HCT116 (cell line): ENCODE measurements at regions not wholly inside any gene's neighbourhood (a gene's known extent, or its start where the extent isn't known, plus 50 kb on each side); places are given as distances from the start of the nearest gene placed in this dataset.

Experiments used
- ATAC-seq: fragments of 200-7000 bp; cut with Tn5 transposase; 2 replicates; pipeline ENCODE4 v1.9.1; 2020; ENCODE audit warnings: mild to moderate bottlenecking, moderate library complexity
- BruUV-seq: library from RNA; stranded (reverse); fragments of 400-500 nt; replicated peaks from 2 replicates; lab custom pipeline; 2021; lab: Mats Ljungman, UMichigan
- CTCF ChIA-PET: fragments of 300-600 bp; sonication (Branson Sonifier 250); formaldehyde crosslinking; loops from one replicate; lab custom pipeline; 2021; ENCODE audit warnings: antibody characterized with exemption; lab: Charles Lee
- POLR2A ChIA-PET: fragments of 300-600, 350-600 bp; sonication (Branson Sonifier 250); formaldehyde crosslinking; loops from one replicate; lab custom pipeline; 2021; ENCODE audit warnings: antibody characterized with exemption; lab: Charles Lee
- RAD21 ChIA-PET, 2 experiments: fragments of 300-600 bp; sonication (Branson Sonifier 250); formaldehyde crosslinking; loops; one replicate each; lab custom pipeline; 2023; ENCODE audit warnings: low total read pairs in 2 of 2; ENCODE audit not compliant: uncharacterized antibody in 2 of 2, unreplicated experiment in 2 of 2, low non-redundant PET in 1 of 2; lab: Charles Lee
- DNase-seq: peaks from one replicate; pipeline ENCODE4 v3.0.0-alpha.2; 2010; ENCODE audit warnings: low read depth, low spot score
- H2AFZ ChIP-seq: fragments of 200-600 bp; shearing (Covaris generic), sonication (generic); 2 replicates; pipeline ENCODE4 v1.6.1; 2017; ENCODE audit warnings: low read depth, mixed run types, mixed read lengths, antibody characterized with exemption, low read length; ENCODE audit not compliant: poor library complexity, severe bottlenecking
- H3K27ac ChIP-seq: 2 replicates; pipeline ENCODE4 v1.5.1; 2012; ENCODE audit warnings: low read depth, low read length
- H3K27me3 ChIP-seq: fragments of 200-600 bp; sonication (generic); 2 replicates; pipeline ENCODE4 v1.6.1; 2016; ENCODE audit warnings: mixed run types, low read length, mixed read lengths; ENCODE audit not compliant: insufficient read depth
- H3K36me3 ChIP-seq, 2 experiments: fragments of 200-500 bp in 1 of 2; fragments of 200-600 bp in 1 of 2; sonication (Bioruptor generic) in 1 of 2; sonication (generic) in 1 of 2; 2 replicates each; pipeline versions ENCODE4 v1.5.1 to v1.6.1; 2014 to 2016; ENCODE audit warnings: low read length in 2 of 2, inconsistent platforms in 1 of 2, mixed read lengths in 1 of 2, mixed run types in 1 of 2; ENCODE audit not compliant: insufficient read depth in 2 of 2, control insufficient read depth in 1 of 2
- H3K4me1 ChIP-seq, 2 experiments: fragments of 200-600 bp in 1 of 2; sonication (generic) in 1 of 2; 2 replicates each; pipeline versions ENCODE4 v1.5.1 to v1.6.1; 2012 to 2017; ENCODE audit warnings: low read length in 2 of 2, inconsistent platforms in 1 of 2, mild to moderate bottlenecking in 1 of 2, mixed read lengths in 1 of 2, mixed run types in 1 of 2, moderate library complexity in 1 of 2; ENCODE audit not compliant: insufficient read depth in 2 of 2, control insufficient read depth in 1 of 2
- H3K4me2 ChIP-seq: fragments of 200-600 bp; sonication (generic); 2 replicates; pipeline ENCODE4 v1.6.1; 2017; ENCODE audit warnings: mixed run types, low read length, mixed read lengths
- H3K4me3 ChIP-seq, 2 experiments: fragments of 200-600 bp in 1 of 2; sonication (generic) in 1 of 2; replicated peaks in 1 of 2; 2 replicates each; pipeline ENCODE4 v1.5.1; 2011 to 2016; ENCODE audit warnings: low read length in 2 of 2, control low read depth in 1 of 2, low read depth in 1 of 2, mild to moderate bottlenecking in 1 of 2, mixed read lengths in 1 of 2, mixed run types in 1 of 2
- H3K79me2 ChIP-seq: fragments of 200-600 bp; sonication (generic); 2 replicates; pipeline ENCODE4 v1.6.1; 2017; ENCODE audit warnings: mild to moderate bottlenecking, mixed run types, low read length, moderate library complexity, mixed read lengths; ENCODE audit not compliant: insufficient read depth
- H3K9ac ChIP-seq: fragments of 200-600 bp; sonication (generic); 2 replicates; pipeline ENCODE4 v1.6.1; 2016; ENCODE audit warnings: low read length, mixed read lengths
- H3K9me2 ChIP-seq: fragments of 200-600 bp; sonication (generic), shearing (Covaris generic); 2 replicates; pipeline ENCODE4 v1.6.1; 2017; ENCODE audit warnings: mixed run types, mild to moderate bottlenecking, moderate library complexity; ENCODE audit not compliant: insufficient read depth
- H3K9me3 ChIP-seq, 2 experiments: fragments of 200-500 bp in 1 of 2; fragments of 200-600 bp in 1 of 2; sonication (Bioruptor generic) in 1 of 2; sonication (generic) in 1 of 2; 2 replicates each; pipeline ENCODE4 v1.6.1; 2014 to 2017; ENCODE audit warnings: low read length in 2 of 2, mixed read lengths in 2 of 2, inconsistent platforms in 1 of 2, low read depth in 1 of 2, mild to moderate bottlenecking in 1 of 2, mixed run types in 1 of 2, moderate library complexity in 1 of 2; ENCODE audit not compliant: control insufficient read depth in 1 of 2, insufficient read depth in 1 of 2
- H4K20me1 ChIP-seq: fragments of 200-600 bp; sonication (generic), shearing (Covaris generic); 2 replicates; pipeline ENCODE4 v1.6.1; 2017; ENCODE audit warnings: mixed run types, mild to moderate bottlenecking, moderate library complexity; ENCODE audit not compliant: insufficient read depth
- CEBPB ChIP-seq: IDR thresholded peaks from 2 replicates; pipeline ENCODE4 v1.6.1; 2012; ENCODE audit warnings: low read depth
- EZH2 ChIP-seq: fragments of 200-600 bp; sonication (generic); IDR thresholded peaks from 2 replicates; pipeline ENCODE4 v1.6.1; 2017; ENCODE audit warnings: antibody characterized with exemption, mixed run types
- EZH2phosphoT487 ChIP-seq: fragments of 200-600 bp; IDR thresholded peaks from 2 replicates; pipeline ENCODE4 v1.6.1; 2018; ENCODE audit warnings: antibody characterized with exemption, borderline replicate concordance
- FOSL1 ChIP-seq: IDR thresholded peaks from 2 replicates; pipeline ENCODE4 v1.6.1; 2012; ENCODE audit warnings: low read depth
- JUND ChIP-seq: IDR thresholded peaks from 2 replicates; pipeline ENCODE4 v1.6.1; 2012
- TCF7L2 ChIP-seq: IDR thresholded peaks from 2 replicates; pipeline ENCODE4 v1.7.0; 2011; ENCODE audit warnings: borderline replicate concordance, inconsistent platforms; ENCODE audit not compliant: insufficient read depth, insufficient read length; ENCODE audit errors: extremely low read depth
- YY1 ChIP-seq: IDR thresholded peaks from 2 replicates; pipeline ENCODE4 v1.6.1; 2011; ENCODE audit warnings: low read length, low read depth, moderate library complexity, mild to moderate bottlenecking; ENCODE audit not compliant: insufficient replicate concordance; ENCODE audit errors: extremely low read depth
- ZFX ChIP-seq: fragments of 450-650 bp; IDR thresholded peaks from 2 replicates; pipeline ENCODE4 v1.6.1; 2017
- ZNF274 ChIP-seq: fragments of 200-500 bp; sonication (Bioruptor generic); IDR thresholded peaks from 2 replicates; pipeline ENCODE4 v1.6.1; 2014; ENCODE audit warnings: mild to moderate bottlenecking, low read depth, low read length, inconsistent platforms
- intact Hi-C: fragments of 100-400 bp; cut with micrococcal nuclease; formaldehyde crosslinking; loops from 2 replicates; pipeline ENCODE4 v1.10.0; 2022
- TF ChIP-seq, protein P1 (sequence below): IDR thresholded peaks from 2 replicates; pipeline ENCODE4 v1.6.1; 2012; ENCODE audit warnings: low read depth
- TF ChIP-seq, protein P2 (sequence below): IDR thresholded peaks from 2 replicates; pipeline ENCODE4 v1.6.1; 2011; ENCODE audit warnings: mild to moderate bottlenecking, low read length, moderate library complexity; ENCODE audit not compliant: insufficient replicate concordance; ENCODE audit errors: extremely low read depth
- TF ChIP-seq, protein P3 (sequence below): IDR thresholded peaks from 2 replicates; pipeline ENCODE4 v1.6.1; 2012
- TF ChIP-seq, protein P4 (sequence below): IDR thresholded peaks from 2 replicates; pipeline ENCODE4 v1.6.1; 2012

DNA sequence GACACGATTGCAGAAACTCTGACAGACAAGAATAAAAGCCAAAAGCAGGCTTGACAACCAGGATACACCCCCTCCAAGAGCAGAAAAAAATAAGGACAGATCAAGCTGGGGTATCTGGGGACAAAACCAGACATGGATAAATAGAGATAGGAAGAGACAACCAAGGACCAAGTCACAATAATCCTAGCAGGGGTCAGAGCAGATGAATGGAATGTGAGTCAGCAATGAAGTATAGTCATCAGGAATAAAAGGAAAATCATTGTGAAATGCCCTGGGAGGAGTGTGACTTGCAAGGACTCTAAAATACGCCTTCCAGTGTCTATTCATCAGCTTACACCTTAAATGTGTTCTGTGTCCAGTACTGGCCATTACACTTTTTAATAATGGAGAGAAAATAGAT, 206.8 kb downstream of the CAAP1 start:
- CTCF ChIA-PET: no interaction called here
- no peaks in the 10 kb centered on the region for H3K9me3 ChIP-seq
- H3K4me3 ChIP-seq: no peak overlapping the region
- no peak overlapping the region for H3K27ac ChIP-seq
- RAD21 ChIA-PET: no interaction called here
- H3K79me2 ChIP-seq: no peaks in the 10 kb centered on the region
- H3K9me2 ChIP-seq: no peaks in the 10 kb centered on the region
- no TSS peak for BruUV-seq
- intact Hi-C loops: no loop called here
- no peak overlapping the region for H2AFZ ChIP-seq
- no peaks in the 10 kb centered on the region for H3K4me1 ChIP-seq
- no peak overlapping the region for H3K4me2 ChIP-seq
- H4K20me1 ChIP-seq: no peaks in the 10 kb centered on the region
- H3K36me3 ChIP-seq: no peaks in the 10 kb centered on the region
- peaks cover 14% of the 10 kb centered on the region for H3K27me3 ChIP-seq
- no peak overlapping the region for H3K9ac ChIP-seq
- POLR2A ChIA-PET: no interaction called here
- DNase-seq: no peak
- TF ChIP-seq YY1 (no peak), ZNF274 (no peak), JUND (no peak), FOSL1 (no peak), EZH2phosphoT487 (no peak), CEBPB (no peak), TCF7L2 (no peak), ZFX (no peak), EZH2 (no peak)
- TF ChIP-seq, protein P1, sequence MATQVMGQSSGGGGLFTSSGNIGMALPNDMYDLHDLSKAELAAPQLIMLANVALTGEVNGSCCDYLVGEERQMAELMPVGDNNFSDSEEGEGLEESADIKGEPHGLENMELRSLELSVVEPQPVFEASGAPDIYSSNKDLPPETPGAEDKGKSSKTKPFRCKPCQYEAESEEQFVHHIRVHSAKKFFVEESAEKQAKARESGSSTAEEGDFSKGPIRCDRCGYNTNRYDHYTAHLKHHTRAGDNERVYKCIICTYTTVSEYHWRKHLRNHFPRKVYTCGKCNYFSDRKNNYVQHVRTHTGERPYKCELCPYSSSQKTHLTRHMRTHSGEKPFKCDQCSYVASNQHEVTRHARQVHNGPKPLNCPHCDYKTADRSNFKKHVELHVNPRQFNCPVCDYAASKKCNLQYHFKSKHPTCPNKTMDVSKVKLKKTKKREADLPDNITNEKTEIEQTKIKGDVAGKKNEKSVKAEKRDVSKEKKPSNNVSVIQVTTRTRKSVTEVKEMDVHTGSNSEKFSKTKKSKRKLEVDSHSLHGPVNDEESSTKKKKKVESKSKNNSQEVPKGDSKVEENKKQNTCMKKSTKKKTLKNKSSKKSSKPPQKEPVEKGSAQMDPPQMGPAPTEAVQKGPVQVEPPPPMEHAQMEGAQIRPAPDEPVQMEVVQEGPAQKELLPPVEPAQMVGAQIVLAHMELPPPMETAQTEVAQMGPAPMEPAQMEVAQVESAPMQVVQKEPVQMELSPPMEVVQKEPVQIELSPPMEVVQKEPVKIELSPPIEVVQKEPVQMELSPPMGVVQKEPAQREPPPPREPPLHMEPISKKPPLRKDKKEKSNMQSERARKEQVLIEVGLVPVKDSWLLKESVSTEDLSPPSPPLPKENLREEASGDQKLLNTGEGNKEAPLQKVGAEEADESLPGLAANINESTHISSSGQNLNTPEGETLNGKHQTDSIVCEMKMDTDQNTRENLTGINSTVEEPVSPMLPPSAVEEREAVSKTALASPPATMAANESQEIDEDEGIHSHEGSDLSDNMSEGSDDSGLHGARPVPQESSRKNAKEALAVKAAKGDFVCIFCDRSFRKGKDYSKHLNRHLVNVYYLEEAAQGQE: no peak
- TF ChIP-seq, protein P2, sequence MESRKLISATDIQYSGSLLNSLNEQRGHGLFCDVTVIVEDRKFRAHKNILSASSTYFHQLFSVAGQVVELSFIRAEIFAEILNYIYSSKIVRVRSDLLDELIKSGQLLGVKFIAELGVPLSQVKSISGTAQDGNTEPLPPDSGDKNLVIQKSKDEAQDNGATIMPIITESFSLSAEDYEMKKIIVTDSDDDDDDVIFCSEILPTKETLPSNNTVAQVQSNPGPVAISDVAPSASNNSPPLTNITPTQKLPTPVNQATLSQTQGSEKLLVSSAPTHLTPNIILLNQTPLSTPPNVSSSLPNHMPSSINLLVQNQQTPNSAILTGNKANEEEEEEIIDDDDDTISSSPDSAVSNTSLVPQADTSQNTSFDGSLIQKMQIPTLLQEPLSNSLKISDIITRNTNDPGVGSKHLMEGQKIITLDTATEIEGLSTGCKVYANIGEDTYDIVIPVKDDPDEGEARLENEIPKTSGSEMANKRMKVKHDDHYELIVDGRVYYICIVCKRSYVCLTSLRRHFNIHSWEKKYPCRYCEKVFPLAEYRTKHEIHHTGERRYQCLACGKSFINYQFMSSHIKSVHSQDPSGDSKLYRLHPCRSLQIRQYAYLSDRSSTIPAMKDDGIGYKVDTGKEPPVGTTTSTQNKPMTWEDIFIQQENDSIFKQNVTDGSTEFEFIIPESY: no peak
- TF ChIP-seq, protein P3, sequence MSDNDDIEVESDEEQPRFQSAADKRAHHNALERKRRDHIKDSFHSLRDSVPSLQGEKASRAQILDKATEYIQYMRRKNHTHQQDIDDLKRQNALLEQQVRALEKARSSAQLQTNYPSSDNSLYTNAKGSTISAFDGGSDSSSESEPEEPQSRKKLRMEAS: no peak
- TF ChIP-seq, protein P4, sequence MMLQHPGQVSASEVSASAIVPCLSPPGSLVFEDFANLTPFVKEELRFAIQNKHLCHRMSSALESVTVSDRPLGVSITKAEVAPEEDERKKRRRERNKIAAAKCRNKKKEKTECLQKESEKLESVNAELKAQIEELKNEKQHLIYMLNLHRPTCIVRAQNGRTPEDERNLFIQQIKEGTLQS: no peak
- ATAC-seq: no peak
